ENCODE measurements at regions not wholly inside any gene's neighbourhood (a gene's known extent, or its start where the extent isn't known, plus 50 kb on each side); places are given as distances from the start of the nearest gene placed in this dataset.

- TF ChIP-seq EZH2 (IDR thresholded peaks at IDR 0.05; ENCODE audit: low read length) (no peak), CTCF (optimal IDR thresholded peaks at IDR 0.05 in 1 of 3, IDR thresholded peaks at IDR 0.05 in 1 of 3, conservative IDR thresholded peaks at IDR 0.05 in 1 of 3; ENCODE audit: extremely low read depth in 1 of 3, insufficient read depth in 2 of 3, low read length in 3 of 3) (no peak)
Measured at GRCh38 chr2:43033016-43033270, 193.5 kb downstream of the ZFP36L2 start.

Measured in keratinocyte (primary cell).